Stomach (tissue), 8 donors: ENCODE measurements at regions not wholly inside any gene's neighbourhood (a gene's known extent, or its start where the extent isn't known, plus 50 kb on each side); places are given as distances from the start of the nearest gene placed in this dataset.

Experiments
- DNase-seq, 2 donors: peaks; one replicate each; pipeline versions ENCODE4 v3.0.0 to v3.0.0-alpha.2; 2013 to 2019
- H3K27ac ChIP-seq, 5 donors: fragments of 200-600 bp in 4 of 5; sonication (generic) in 4 of 5; one replicate each; pipeline ENCODE4 v1.5.1; 2013 to 2019; ENCODE audit warnings: mild to moderate bottlenecking in 1 of 5, moderate library complexity in 1 of 5
- H3K27me3 ChIP-seq, 3 donors: fragments of 200-600 bp; sonication (generic); one replicate each; pipeline ENCODE4 v1.5.1; 2017 to 2019; ENCODE audit warnings: mixed run types in 1 of 3
- H3K36me3 ChIP-seq, 4 donors: fragments of 200-600 bp; sonication (generic); 1 replicate in 3 of 4; 2 replicates in 1 of 4; pipeline ENCODE4 v1.5.1; 2016 to 2019
- H3K4me1 ChIP-seq, 4 donors: fragments of 200-600 bp; sonication (generic); one replicate each; pipeline ENCODE4 v1.5.1; 2016 to 2019
- H3K4me3 ChIP-seq, 4 donors: fragments of 200-600 bp; sonication (generic) in 3 of 4; one replicate each; pipeline ENCODE4 v1.5.1; 2016 to 2019; ENCODE audit warnings: mild to moderate bottlenecking in 1 of 4
- H3K9me3 ChIP-seq, 4 donors: fragments of 200-600 bp; sonication (generic); one replicate each; pipeline ENCODE4 v1.5.1; 2016 to 2019
- CTCF ChIP-seq, 7 experiments: fragments of 450-650 bp in 4 of 7; fragments of 200-600 bp in 3 of 7; sonication (generic) in 3 of 7; IDR thresholded peaks; one replicate each; pipeline ENCODE4 v1.5.1; 2016 to 2019; ENCODE audit warnings: antibody characterized with exemption in 7 of 7, control low read depth in 2 of 7, mild to moderate bottlenecking in 1 of 7
- EP300 ChIP-seq: sonication (generic); formaldehyde crosslinking; IDR thresholded peaks from one replicate; pipeline ENCODE4 v1.6.1; 2017; ENCODE audit warnings: antibody characterized with exemption
- POLR2A ChIP-seq, 4 donors: fragments of 450-650 bp; IDR thresholded peaks; one replicate each; pipeline ENCODE4 v1.6.1; 2016; ENCODE audit warnings: antibody characterized with exemption in 4 of 4, control low read depth in 2 of 4, mild to moderate bottlenecking in 1 of 4, moderate library complexity in 1 of 4
- POLR2AphosphoS5 ChIP-seq, 3 donors: sonication (generic); formaldehyde crosslinking; IDR thresholded peaks; one replicate each; pipeline ENCODE4 v1.6.1; 2016; ENCODE audit warnings: antibody characterized with exemption in 3 of 3
- WGBS, 5 donors: extraction: QIAGEN DNeasy Blood & Tissue Kit in 3 of 5; methylation state at CpG; one replicate each; pipeline versions ENCODE4 v1.1.5 to v1.1.7; 2013 to 2018; 5-methylcytosine and 5-hydroxymethylcytosine counted together
- intact Hi-C: fragments of 100-400 bp; cut with DNase I; formaldehyde crosslinking; loops from one replicate; pipeline ENCODE4 v1.15.1; 2023; ENCODE audit warnings: low total_unique reads
- donor health status: healthy with polysubstance abuse.
- donor health status: Bipolar disorder and iron deficiency.
- donor health status: healthy.

- intact Hi-C loops, result no loop called here
- H3K27ac ChIP-seq, result peak overlapping the region in 2 of 5 donors; percentile 0 to 67
- peaks cover 22 to 66% (median 29%) of the 10 kb centered on the region in 4 donors for H3K4me1 ChIP-seq
- H3K36me3 ChIP-seq, result no peaks in the 10 kb centered on the region
- DNase-seq, result no peak
- no peak for TF ChIP-seq CTCF (IDR thresholded peaks at IDR 0.05)
- no peak for TF ChIP-seq POLR2A (IDR thresholded peaks at IDR 0.05)
- peak; percentile 94 for TF ChIP-seq EP300
- TF ChIP-seq POLR2AphosphoS5 (IDR thresholded peaks at IDR 0.05), result no peak
- no peak overlapping the region for H3K4me3 ChIP-seq
- no peaks in the 10 kb centered on the region for H3K27me3 ChIP-seq
- no peaks in the 10 kb centered on the region for H3K9me3 ChIP-seq
- WGBS, 5 donors, result 69 to 87% (median 78%) methylated on average over 9 of the region's 9 CpGs
These were observed 104.2 kb upstream of the SLC45A1 start for GRCh38 chr1:8213676-8214075.

- no peaks in the 10 kb centered on the region for H3K27me3 ChIP-seq
- H3K27ac ChIP-seq, result peak overlapping the region in 2 of 5 donors; percentile 0 to 29
- 87 to 97% (median 90%) methylated on average over 9 of the region's 9 CpGs for WGBS, 5 donors
- TF ChIP-seq POLR2A (IDR thresholded peaks at IDR 0.05), result no peak
- TF ChIP-seq POLR2AphosphoS5 (IDR thresholded peaks at IDR 0.05), result no peak
- TF ChIP-seq CTCF (IDR thresholded peaks at IDR 0.05), result no peak
- no peak for TF ChIP-seq EP300
- intact Hi-C loops, result no loop called here
- H3K9me3 ChIP-seq, result no peaks in the 10 kb centered on the region
- no peak for DNase-seq
- H3K4me1 ChIP-seq, result peaks cover 19 to 60% (median 25%) of the 10 kb centered on the region in 4 donors
- H3K36me3 ChIP-seq, result no peaks in the 10 kb centered on the region
- H3K4me3 ChIP-seq, result no peak overlapping the region
These were observed 104.8 kb upstream of the SLC45A1 start for GRCh38 chr1:8213136-8213535.

- Histone ChIP-seq H3K4me1 (peaks cover 13 to 55% (median 20%) of the 10 kb centered on the region in 4 donors), H3K36me3 (no peaks in the 10 kb centered on the region), H3K27ac (peak overlapping the region in 4 of 5 donors; percentile 0 to 78 (median 49)), H3K9me3 (no peaks in the 10 kb centered on the region), H3K4me3 (no peak overlapping the region), H3K27me3 (no peaks in the 10 kb centered on the region)
- intact Hi-C loops, result no loop called here
- WGBS, 5 donors, result 82 to 97% (median 93%) methylated on average over 8 of the region's 8 CpGs
- no peak for DNase-seq
- TF ChIP-seq CTCF (IDR thresholded peaks at IDR 0.05) (no peak), POLR2AphosphoS5 (IDR thresholded peaks at IDR 0.05) (no peak), EP300 (no peak), POLR2A (IDR thresholded peaks at IDR 0.05) (no peak)
These were observed 105.3 kb upstream of the SLC45A1 start for GRCh38 chr1:8212580-8213031.

- Histone ChIP-seq H3K4me1 (peaks cover 8 to 49% (median 15%) of the 10 kb centered on the region in 4 donors), H3K36me3 (no peaks in the 10 kb centered on the region), H3K9me3 (no peaks in the 10 kb centered on the region), H3K27ac (peak overlapping the region in 4 of 5 donors; percentile 46 to 78 (median 62)), H3K27me3 (no peaks in the 10 kb centered on the region), H3K4me3 (no peak overlapping the region)
- DNase-seq, result peak; percentile 37 to 76
- no peak for TF ChIP-seq POLR2A (IDR thresholded peaks at IDR 0.05)
- peak; percentile 70 to 82 (median 71) for TF ChIP-seq POLR2AphosphoS5 (IDR thresholded peaks at IDR 0.05)
- TF ChIP-seq EP300, result peak; percentile 92
- 29 to 45% (median 34%) methylated on average over 27 of the region's 27 CpGs for WGBS, 5 donors
- intact Hi-C loops, result no loop called here
These were observed 105.9 kb upstream of the SLC45A1 start for GRCh38 chr1:8211883-8212579.
